ENCODE measurements at regions not wholly inside any gene's neighbourhood (a gene's known extent, or its start where the extent isn't known, plus 50 kb on each side); places are given as distances from the start of the nearest gene placed in this dataset.

DNA sequence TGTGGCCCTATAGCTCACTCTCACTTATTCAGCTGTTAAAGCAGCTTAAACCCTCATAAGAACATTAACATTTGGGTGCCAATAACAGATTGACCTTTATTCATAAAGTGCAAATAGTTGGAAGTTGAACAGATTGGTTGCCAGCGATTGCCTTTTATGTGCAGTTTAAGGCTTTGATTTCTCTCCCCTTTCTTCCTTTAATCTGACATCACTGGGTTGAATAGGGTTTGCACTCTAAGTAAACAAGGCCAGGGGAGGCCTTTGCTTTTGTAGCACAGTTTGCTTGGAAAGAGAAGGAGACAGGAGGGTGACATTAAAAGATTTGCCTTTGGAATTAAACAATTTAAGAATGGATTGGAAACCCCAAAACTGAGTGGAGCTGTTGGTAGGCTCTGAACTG lies 114.3 kb downstream of the NKX6-1 start:
- ATAC-seq (no peak), DNase-seq (ENCODE audit: missing footprints) (no peak)
- intact Hi-C loops (cut with DNase I), result no loop called here

DNA sequence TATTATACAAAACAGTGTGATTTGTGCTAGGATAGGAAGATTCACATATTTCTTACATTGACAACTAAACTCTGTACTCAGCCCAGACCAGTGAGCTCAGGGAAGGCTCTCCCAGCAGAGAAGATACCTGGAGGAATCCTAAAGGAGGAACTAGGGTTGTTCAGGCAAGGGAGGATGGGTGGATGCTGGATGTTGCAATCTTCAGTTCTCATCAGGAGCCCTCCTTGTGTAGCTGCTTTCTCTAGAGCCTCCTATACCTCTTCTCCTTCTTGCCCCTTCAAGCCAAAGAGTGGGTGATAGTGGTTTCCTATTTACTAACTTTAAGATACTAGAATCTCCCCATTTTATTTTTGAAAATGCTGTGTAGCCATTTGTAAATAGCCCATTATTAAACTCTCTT lies 117.3 kb downstream of the NKX6-1 start:
- intact Hi-C loops (cut with DNase I), result no loop called here
- ATAC-seq (no peak), DNase-seq (ENCODE audit: missing footprints) (no peak)

DNA sequence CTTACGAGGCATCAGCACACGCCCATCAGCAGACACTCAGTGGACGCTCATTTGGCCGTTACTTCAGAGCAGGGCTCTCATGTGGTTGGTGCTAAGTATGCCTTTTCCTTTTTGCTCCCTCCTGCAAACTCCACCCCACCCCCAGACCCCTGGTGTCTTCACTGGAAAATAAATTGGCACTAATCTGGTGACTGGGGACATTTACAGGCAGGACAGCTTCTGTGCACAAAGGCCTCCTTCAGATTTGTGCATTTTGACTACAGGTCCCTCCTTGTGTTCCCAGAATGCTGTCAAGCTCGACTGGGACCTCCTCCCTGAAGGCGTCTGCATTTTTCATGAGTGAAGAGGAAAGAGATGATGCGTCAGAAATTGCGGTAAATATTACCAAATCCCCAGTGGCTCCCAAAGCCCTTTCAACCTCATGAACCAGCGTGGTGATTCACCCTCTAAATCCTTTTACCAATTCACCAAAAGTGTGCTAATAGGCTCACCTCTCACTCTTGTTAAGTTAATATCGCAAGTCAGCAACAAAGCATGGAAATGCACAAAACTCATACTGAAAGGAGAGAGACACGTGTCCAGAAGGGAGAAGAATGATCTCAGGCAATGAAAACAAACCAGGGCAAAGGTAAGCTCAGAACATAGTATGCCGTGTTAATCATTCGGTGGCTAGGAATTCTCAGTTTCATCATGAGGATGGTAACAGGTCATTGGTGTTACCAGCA lies 119.0 kb downstream of the NKX6-1 start:
- ATAC-seq (no peak), DNase-seq (ENCODE audit: missing footprints) (no peak)
- intact Hi-C loops (cut with DNase I), result no loop called here

DNA sequence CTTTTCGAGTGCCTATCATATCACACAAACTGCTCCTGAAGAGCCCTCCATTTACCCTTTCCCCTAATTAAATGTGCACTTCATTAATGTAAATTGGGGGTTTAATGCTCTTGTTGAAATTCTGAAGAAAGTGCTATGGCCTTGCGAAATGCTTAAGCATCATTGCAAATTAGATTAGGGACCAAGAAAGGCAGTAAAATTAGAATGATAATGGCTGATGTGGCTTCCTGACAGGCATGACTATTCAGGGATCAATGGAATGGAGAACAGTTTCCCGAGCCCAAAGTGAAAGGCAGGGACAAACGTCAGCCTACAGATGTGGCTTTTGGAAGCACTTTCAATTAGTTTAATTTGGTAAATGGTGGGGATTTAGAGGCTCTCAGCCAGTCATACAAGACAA lies 120.1 kb downstream of the NKX6-1 start:
- ATAC-seq, result no peak
- intact Hi-C loops (cut with DNase I), result no loop called here
- DNase-seq (ENCODE audit: missing footprints), result no peak

DNA sequence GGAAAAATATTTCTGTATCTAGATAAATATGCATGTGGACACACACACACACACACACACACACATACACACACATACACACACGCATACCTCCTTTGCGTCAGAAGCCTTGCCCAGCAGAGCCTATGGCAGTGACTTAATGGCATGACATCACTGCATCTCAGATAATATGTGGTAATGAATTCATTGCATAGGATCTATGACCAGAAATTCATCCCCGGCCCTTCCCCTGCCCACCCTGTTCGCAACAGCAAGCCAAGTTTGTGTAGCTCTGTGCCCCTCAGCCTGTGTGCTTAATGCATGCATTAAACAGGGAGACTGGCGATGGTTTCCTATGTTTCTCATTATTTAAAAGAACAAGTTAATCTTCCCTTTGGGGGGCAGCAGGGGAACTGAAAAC lies 120.7 kb downstream of the NKX6-1 start:
- ATAC-seq, result no peak
- no peak for DNase-seq (ENCODE audit: missing footprints)
- intact Hi-C loops (cut with DNase I), result no loop called here

DNA sequence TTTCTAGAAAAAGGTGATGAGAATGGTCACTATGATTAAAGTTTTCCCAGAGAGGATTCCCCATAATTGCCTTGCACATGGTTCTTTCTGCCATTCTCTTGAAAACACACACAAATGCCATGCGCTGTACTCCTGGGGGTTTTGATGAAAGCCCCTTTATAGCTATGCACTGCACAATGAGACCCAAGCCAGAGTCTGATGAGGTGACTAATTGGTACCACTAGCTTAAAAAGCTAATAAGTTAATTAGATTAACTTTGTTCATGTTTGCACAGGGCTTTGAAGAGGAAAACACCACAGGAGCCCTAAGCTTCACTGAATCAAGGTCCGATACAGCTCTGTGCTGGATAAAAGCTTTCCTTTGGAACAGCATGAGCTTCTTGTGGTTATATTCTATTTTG lies 132.2 kb downstream of the NKX6-1 start:
- no peak for DNase-seq (ENCODE audit: missing footprints)
- intact Hi-C loops (cut with DNase I), result no loop called here
- no peak for ATAC-seq

DNA sequence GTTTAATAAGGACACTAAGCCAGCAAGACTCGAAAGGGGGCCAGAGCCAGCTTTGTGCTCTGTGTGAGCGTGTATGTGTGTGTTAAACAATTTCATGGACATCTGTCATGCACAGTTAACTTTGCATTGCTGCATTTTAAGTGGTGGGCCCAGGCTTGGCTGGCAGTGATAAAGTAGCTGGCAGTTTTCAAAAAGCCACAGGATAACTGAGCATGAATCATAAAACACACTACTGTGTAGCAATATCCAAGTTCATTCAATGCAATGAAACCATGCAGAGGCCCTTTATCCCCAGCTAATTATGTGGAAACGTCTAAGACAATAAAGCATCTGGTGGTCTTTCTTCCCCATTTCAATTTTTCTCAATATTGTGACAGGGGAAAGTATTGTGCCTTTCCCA lies 132.9 kb downstream of the NKX6-1 start:
- no peak for DNase-seq (ENCODE audit: missing footprints)
- intact Hi-C loops (cut with DNase I), result no loop called here
- ATAC-seq, result no peak

DNA sequence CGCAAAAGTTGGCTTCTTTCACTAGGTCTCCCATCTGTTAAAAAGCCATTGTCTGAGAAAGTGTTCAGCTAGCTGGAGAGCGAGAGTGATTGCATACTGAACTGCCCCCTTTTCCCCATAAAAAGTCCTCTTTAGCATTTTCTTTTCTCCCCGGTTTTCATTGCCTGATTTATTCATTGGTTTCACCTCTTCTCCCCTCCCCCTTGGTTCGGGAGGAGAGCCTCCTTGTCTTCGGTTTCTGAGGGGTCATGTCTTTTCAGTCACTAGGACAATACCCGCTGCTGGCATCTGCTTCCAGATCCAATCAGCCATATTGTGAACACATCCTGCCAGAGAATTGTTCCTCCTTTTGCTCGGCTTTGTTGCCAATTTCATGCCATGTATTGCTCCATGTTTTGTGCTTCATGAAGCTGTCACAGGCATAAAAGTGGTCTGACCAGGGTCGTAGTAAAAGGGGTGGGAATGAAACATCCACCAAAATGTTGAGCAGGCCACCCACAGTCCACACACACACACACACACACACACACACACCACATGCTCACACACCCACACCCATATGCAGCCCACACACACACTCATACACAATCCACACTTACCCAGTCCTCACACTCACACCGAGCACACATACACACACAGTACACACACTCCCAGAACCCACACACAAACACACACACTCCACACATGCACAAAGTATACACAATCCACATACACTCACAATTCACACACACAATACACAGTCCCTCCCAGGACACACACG lies 136.0 kb downstream of the NKX6-1 start:
- intact Hi-C loops (cut with DNase I), result no loop called here
- DNase-seq (ENCODE audit: missing footprints) (no peak), ATAC-seq (no peak)

DNA sequence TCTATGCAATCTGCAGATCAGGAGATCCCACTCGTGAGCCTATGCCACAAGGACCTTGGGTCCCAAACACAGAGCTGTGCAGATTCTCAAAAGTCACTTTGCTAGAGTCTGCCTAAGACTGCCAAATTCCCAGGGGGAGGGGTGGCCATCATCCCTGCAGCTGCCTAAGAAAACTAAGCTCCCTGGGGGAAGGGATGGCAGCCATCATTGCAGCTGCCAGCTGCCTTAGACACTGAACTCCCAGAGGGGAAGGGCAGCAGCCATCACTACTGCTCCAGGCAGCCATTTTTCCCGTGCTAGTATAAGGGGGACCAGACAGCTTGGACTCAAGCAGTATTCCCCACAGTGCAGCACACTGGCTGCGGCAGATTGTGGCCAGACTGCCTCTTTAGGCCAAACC lies 156.9 kb downstream of the NKX6-1 start:
- intact Hi-C loops (cut with DNase I), result no loop called here
- DNase-seq (ENCODE audit: missing footprints) (no peak), ATAC-seq (no peak)

DNA sequence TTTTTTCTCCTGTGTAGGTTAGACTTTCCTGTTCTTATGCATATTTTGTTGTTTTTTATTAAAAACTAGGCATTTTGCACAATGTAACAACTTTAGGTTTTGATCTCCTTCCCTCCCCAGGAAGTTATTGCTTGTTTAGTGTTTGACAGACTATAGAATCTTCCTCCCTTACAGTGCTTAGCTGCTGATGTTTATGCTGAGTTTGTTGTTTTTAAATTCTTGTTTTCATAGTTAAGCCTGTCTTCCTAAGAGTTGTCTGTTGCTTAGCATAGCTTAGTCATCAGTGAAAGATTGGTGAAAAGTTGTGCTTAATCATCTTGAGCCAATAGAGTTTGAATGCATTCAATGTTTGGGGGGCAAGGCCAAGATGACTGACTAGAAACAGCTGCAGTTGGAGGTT lies 157.5 kb downstream of the NKX6-1 start:
- no peak for ATAC-seq
- intact Hi-C loops (cut with DNase I), result no loop called here
- DNase-seq (ENCODE audit: missing footprints), result no peak

DNA sequence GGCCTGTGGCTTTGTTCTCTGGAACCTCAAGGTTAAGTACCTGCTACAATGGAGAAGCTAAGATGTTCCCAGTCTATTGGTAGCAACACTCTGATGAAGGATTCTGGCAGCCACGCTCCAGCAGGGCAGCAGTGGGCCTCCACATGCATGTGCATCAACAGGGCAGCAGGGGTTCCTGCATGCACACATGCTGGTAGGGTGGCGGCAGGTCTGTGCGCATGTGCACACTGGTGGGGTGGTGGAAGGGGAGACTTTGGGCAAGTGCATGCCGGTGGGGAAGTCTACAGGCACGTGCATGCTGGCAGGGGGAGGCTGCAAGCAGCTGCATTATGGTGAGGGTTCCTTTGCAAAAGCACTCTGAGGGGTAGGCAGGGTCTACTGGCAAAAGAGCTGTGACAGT lies 160.7 kb downstream of the NKX6-1 start:
- intact Hi-C loops (cut with DNase I), result no loop called here
- ATAC-seq (no peak), DNase-seq (ENCODE audit: missing footprints) (no peak)

DNA sequence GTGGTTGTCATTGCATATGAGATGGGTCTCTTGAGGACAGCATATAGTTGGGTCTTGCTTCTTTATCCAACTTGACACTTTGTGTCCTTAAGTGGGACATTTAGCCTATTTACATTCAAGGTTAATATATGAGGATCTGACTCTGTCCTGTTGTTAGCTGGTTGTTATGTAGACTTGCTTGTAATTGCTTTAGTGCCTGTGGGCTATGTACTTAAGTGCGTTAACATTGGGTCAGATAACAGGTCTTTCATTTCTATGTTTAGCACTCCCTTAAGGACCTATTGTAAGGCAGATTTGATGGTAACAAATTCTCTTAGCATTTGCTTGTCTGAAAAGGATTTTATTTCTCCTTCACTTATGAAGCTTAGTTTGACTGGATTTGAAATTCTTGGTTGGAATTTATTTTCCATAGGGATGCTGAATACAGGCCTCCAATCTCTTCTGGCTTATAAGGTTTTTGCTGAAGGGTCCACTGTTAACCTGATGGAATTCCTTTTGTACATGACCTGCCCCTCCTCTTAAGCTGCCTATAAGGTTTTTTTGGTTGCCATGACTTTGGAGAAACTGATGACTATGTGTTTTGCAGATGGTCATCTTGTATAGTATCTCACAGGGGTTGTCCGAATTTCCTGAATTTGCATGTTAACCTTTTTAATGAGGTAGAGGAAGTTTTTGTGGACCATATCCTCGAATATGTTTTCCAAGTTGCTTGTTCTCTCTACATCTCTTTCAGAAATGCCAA lies 162.0 kb downstream of the NKX6-1 start:
- ATAC-seq (no peak), DNase-seq (ENCODE audit: missing footprints) (no peak)
- intact Hi-C loops (cut with DNase I), result no loop called here

DNA sequence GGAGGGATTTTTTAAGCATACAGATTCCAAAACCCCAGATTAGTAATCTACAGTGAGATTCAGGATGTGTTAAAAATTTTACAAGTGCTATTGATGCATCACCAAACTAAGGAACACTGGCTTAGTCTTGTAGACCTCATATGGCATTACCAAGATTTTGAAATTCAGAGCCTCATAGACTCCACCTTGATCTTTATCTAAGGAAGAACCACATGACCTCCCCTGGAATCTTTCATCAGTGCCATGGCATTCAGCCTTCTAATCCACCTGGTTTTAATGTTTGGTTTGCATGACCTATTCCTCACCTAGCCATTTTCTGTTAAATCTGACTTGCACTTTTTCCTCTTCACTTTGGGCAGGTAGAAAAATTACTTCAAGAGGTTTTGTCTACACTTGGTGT lies 171.6 kb downstream of the NKX6-1 start:
- intact Hi-C loops (cut with DNase I), result no loop called here

DNA sequence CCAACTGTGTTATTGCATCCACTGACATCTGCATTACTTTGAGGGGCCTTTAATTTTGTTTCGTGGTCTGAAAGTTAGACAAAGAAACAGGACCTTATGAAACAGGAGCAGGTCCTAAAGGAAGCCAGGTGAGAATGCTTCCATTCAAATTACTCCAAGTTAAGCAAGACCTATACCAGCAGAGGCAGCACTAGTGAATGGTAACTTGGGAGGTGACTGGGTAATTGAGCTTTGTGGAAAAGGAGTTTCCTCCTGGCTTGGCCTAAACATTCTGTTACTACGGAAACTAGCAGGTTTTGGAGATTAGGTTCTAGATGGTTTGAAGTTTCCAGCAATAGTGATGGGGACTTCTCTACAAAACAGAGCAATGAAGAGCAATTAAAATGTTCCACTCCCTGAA lies 173.5 kb downstream of the NKX6-1 start:
- intact Hi-C loops (cut with DNase I), result no loop called here

More for the DNA sequence above, 171.6 kb downstream of the NKX6-1 start:
- DNase-seq (ENCODE audit: missing footprints), result no peak
- no peak for ATAC-seq

DNA sequence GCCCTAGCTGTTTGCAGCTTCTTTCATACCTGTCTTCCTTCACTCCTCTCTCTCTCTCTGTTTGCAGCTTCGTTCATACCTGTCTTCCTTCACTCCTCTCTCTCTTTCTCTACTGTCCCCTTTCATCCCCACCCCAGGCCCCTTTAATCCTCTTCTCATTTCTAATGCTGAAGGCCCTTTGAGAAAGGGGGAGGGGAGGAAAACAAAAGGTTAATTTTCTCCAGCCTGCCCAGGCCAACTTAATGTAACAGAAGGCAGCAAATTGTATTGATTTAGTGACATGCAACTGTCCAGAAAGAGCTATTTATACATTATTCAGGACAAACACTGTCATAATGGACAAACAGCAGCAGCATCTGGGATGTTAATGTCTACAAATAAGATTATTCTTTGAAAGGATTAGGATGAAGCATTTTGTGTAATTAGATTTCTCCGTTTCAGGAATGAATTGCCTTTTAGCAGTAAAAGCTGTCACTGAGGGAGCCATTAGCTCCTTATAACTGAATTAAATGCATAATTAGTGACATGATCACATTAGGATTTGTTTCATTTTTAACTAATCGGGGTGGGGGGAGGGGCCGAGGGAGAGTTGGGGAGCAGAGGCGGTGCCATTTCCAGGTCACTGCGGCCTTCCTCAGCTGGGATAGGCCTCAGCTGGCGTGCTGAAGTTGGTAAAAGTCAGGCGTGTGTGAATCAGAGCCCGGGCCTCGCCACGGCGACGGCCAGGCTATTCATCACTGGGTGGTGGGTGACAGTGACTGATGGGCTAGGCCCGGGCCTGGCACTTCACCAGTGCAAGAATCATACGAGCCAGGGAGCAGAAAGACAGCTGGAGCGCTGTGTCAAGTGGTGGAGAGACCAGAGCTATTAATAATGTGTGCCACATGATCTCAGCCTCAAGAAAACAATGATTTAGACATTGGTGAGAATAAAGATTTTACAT lies 174.5 kb downstream of the NKX6-1 start:
- intact Hi-C loops (cut with DNase I), result no loop called here
- DNase-seq (ENCODE audit: missing footprints) (no peak), ATAC-seq (no peak)

More for the DNA sequence above, 173.5 kb downstream of the NKX6-1 start:
- no peak for ATAC-seq
- no peak for DNase-seq (ENCODE audit: missing footprints)

DNA sequence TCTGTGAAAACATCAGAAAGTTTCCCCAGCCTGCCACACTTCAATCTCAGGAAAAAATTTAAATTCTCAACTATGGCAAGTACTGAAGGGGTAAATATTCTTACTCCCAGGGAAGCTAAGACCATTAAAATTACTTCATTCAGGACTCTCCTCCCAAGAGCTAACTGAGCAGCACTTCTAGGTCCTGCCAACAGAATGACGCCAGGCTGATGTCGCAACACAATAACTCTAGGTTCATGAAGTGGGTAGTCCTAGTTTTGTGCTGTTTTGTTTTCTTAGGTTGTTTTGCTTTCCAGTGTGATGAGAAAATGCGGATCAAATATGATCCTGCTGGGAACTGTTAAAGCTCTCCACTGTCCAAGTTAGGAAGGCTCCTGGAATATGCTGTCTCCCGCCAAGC lies 180.0 kb downstream of the NKX6-1 start:
- DNase-seq (ENCODE audit: missing footprints), result no peak
- intact Hi-C loops (cut with DNase I), result no loop called here
- peak; percentile 34 for ATAC-seq

DNA sequence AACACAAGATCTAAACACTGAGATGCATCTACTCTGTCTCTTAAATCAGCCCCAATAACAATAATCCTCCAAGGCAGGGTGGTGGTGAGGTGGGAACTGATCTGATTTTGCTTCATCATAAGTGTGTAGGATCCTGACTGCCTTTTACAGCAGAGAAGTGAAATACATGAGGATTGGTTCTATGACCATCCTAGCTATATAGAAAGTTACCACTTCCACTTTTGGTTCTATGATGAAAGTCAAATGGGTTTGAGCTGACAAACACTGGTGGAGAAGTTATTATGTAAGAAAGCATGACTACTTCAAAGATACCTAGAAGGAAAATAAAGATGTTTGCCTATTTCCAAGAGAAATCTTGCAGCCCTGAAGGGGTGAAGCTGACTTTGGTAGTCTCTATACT lies 181.6 kb downstream of the NKX6-1 start:
- no peak for DNase-seq (ENCODE audit: missing footprints)
- intact Hi-C loops (cut with DNase I), result no loop called here
- ATAC-seq, result no peak

DNA sequence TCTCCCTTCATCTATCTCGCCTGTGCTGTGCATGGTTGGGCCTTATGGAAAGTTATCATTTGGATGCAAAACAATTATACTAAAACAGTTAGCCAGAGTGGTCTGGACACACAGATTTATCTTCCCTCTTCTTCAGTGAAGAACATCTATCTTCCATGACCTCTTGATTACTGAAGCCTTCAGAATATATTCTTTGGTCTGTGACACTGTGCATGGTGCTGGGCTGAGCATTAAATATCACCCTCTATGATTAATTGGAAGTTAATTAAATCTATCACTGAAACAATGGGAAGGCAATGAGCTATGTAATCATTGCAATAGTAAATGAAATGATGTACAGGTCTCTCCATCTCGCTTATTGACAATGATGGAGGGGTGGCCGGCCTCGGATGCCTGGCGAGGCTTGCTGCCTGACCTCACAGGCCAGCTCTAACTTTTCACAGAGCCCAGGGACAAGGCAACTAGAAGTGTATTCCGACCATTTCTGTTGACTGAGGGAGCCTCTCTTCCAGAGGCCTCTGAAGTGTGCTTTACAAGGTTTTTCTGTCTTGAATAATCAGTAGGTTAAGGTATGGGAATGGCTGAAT lies 186.6 kb downstream of the NKX6-1 start:
- DNase-seq (ENCODE audit: missing footprints) (no peak), ATAC-seq (no peak)

DNA sequence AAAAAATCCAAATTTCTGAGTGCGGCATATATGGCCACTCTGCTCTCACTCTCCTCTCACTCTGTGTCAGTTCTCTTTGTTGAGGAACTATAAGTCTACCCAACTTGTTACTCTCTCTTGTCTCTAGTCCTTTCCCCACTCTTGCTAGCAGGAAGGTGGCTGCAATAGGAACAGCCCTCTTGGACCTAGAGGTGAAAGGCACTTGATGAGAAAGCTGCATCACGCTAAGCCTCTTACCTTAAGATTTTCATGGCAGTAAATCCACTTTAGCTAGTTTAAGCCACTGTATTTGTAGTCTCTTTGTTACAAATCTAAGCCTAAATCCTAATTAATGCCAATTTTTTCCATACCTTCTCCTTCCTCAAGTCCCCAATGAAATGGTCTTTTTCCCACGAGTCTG lies 189.9 kb downstream of the NKX6-1 start:
- ATAC-seq (no peak), DNase-seq (ENCODE audit: missing footprints) (no peak)
- intact Hi-C loops (cut with DNase I), result no loop called here

More for the DNA sequence above, 186.6 kb downstream of the NKX6-1 start:
- intact Hi-C loops (cut with DNase I), result no loop called here
